Astrocyte of the spinal cord (primary cell): ENCODE measurements at regions not wholly inside any gene's neighbourhood (a gene's known extent, or its start where the extent isn't known, plus 50 kb on each side); places are given as distances from the start of the nearest gene placed in this dataset.

Source experiments
- DNase-seq: peaks from one replicate; pipeline ENCODE4 v3.0.0; 2011; ENCODE audit warnings: low read depth, low spot score
- H3K4me3 ChIP-seq: 2 replicates; pipeline ENCODE4 v1.5.1; 2011; ENCODE audit warnings: low read depth, mild to moderate bottlenecking, low read length, moderate library complexity
- in situ Hi-C: cut with HindIII; loops from 2 replicates; pipeline ENCODE4 v1.10.0; 2017; ENCODE audit warnings: low sequenced_read_pairs
- TF ChIP-seq, protein P1 (sequence below): IDR thresholded peaks from 2 replicates; pipeline ENCODE4 v1.5.1; 2012; ENCODE audit warnings: low read depth, mild to moderate bottlenecking, low read length, inconsistent platforms

DNA sequence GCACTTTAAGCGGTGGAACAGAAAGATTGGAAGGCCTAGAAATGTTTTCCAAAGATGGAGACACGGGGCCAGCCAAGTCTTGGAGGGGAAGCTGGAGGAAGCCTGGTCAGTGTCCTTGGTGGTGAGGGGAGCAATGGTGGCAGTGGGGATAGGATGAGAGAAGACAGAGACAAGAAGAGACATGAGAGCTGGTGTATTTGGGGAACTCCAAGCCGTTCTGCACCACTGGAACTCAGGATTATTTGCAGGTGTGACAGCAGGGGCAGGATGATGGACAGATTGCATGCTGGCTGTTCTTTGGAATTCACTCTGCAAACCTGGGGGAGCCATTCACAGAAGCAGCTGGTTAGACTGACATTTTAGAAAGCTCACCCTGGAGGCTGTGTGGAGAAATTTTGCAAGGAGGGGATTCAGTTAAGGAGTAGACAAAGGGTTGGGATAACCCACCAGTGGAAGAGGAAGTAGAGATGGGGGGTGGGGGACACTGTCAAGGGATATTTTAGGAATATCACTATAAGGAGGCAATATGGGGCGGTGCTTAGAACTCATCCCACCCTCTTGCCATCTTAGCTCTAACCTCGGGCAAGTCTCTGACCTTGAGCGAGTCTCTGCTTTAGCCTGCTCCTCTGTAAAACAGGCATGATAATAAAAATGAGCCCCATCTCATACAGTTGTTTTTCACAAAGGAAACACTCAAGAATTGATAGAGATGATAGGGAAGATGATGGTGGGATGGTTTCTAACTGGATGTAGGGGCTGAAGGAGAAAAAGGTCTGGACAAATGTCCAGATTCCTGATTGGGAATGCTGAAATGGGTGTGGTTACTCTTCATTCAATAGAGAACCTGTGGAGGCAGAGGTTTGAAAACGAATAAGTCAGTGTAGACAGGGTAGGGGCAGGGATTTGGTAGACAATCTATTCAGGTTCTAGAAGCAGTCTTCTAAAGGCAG lies 175.8 kb downstream of the MYCN start:
- H3K4me3 ChIP-seq = no peak overlapping the region
- no peak for DNase-seq
- in situ Hi-C loops = no loop called here
- TF ChIP-seq, protein P1, sequence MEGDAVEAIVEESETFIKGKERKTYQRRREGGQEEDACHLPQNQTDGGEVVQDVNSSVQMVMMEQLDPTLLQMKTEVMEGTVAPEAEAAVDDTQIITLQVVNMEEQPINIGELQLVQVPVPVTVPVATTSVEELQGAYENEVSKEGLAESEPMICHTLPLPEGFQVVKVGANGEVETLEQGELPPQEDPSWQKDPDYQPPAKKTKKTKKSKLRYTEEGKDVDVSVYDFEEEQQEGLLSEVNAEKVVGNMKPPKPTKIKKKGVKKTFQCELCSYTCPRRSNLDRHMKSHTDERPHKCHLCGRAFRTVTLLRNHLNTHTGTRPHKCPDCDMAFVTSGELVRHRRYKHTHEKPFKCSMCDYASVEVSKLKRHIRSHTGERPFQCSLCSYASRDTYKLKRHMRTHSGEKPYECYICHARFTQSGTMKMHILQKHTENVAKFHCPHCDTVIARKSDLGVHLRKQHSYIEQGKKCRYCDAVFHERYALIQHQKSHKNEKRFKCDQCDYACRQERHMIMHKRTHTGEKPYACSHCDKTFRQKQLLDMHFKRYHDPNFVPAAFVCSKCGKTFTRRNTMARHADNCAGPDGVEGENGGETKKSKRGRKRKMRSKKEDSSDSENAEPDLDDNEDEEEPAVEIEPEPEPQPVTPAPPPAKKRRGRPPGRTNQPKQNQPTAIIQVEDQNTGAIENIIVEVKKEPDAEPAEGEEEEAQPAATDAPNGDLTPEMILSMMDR = no peak

DNA sequence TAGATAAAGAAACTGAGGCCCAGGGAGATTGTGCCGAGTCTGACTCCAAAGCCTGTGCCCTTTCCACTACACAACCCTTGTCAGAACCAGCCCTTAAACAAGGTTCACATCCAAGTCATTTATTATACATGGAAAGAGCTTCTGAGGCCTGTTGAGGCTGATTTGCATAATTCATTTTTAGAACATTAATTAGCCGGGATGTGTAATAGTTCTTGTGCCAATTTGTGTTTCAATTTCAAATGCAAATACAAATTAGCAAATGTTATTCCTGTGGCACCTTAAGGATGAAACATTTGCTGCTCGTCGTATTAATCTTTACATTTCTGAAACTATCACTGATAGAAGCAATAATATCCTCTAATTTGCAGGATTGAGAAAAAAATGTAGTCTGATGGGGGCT lies 174.9 kb downstream of the MYCN start:
- in situ Hi-C loops = no loop called here
- TF ChIP-seq, protein P1 = no peak
- H3K4me3 ChIP-seq = no peak overlapping the region
- no peak for DNase-seq

DNA sequence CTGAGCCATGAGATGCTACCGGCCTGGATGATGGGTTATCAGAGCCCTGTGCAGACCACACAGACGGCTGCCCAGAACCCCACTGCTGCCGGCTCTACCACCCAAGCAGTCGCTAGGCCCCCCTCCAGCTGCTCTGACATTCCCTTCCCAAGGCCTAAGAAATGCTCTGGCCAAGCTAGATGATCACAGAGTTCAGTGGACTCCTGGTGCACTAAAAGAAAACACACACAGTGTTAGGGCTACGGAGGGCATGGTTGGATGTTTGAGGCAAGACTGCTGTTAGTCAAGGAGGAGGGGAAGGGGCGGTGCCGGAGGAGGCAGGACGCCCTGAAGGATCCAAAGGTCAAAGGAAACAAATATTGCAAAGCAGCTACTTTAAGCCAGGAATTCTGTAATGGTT lies 174.5 kb downstream of the MYCN start:
- no peak overlapping the region for H3K4me3 ChIP-seq
- TF ChIP-seq, protein P1 = no peak
- no peak for DNase-seq
- in situ Hi-C loops = no loop called here

DNA sequence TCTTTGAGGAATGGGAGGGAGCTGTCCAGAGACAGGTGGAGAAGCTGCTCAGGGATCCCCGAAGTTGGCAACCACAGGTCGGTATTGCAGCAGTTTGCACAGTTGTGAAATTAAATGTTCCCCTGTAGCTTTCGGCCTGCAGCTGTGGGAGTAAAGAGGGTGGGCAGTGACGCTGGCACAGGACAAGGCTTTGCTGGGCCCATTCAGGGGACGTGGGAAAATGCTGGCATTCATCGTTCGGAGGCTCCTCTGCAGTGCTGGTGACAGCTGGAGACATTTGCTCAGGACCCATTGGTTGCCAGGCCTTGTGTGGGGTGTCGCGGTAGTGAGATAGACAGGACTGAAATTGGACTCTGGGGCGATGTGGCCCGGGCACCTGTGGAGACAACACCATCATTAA lies 173.7 kb downstream of the MYCN start:
- no peak for DNase-seq
- in situ Hi-C loops = no loop called here
- TF ChIP-seq, protein P1 = no peak
- no peak overlapping the region for H3K4me3 ChIP-seq

DNA sequence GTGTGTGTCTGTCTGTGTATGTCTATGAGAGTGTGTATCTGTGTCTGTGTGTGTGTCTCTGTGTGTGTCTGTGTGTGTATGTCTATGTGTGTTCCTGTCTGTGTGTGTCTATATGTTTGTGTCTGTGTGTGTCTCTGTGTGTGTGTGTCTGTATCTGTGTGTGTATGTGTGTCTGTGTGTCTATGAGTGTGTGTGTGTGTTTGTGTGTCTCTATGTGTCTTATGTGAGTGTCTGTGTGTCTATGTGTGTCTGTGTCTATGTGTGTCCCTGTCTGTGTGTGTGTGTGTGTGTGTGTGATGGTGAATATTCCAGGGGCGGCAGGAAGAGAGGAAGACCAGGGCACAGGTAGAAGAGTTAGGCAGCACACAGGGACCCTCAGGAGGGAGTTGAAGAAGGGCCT lies 173.2 kb downstream of the MYCN start:
- DNase-seq = no peak
- in situ Hi-C loops = no loop called here
- TF ChIP-seq, protein P1 = no peak
- no peak overlapping the region for H3K4me3 ChIP-seq

DNA sequence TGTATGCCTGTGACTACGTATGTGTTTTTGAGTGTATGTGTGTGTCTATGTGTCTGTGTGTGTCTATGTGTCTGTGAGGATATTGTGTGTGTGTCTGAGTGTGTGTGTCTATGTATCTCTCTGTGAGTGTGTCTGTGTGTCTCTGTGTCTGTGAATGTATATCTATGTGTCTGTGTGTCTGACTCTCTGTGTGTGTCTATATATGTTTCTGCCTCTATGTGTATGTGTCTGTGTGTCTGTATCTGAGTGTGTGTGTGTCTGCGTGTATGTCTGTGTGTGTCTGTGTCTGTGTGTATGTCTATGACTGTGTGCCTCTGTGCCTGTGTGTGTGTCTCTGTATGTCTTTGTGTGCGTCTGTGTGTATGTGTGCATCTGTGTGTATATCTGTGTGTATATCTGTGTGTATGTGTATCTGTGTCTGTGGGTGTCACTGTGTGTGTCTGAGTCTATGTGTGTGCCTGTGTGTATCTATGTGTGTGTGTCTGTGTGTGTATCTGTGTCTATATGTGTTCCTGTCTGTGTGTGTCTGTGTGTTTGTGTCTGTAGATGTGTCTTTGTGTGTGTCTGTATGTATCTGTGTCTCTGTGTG lies 172.7 kb downstream of the MYCN start:
- H3K4me3 ChIP-seq = no peak overlapping the region
- no peak for DNase-seq
- TF ChIP-seq, protein P1 = no peak
- in situ Hi-C loops = no loop called here
